ENCODE measurements at regions not wholly inside any gene's neighbourhood (a gene's known extent, or its start where the extent isn't known, plus 50 kb on each side); places are given as distances from the start of the nearest gene placed in this dataset.

DNA sequence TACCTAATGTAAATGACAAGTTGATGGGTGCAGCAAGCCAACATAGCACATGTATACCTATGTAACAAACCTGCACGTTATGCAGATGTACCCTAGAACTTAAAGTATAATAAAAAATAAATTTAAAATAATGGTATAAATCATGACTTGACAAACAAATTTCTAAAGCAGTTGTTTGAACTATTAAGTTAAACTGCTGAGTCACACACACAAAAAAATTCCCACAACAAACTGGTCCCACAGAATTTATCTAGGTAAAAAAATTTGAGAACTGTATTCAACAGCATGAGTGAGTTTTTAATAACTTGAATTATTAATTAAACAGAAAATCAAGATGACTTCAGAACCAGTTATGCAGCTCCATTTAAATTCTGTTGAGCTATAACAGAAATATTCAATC lies 186.0 kb upstream of the SOX6 start:
- BruUV-seq (replicated peaks), result no TSS peak
- H4K20me1 ChIP-seq (ENCODE audit: insufficient read depth), result no peaks in the 10 kb centered on the region
- H3K4me3 ChIP-seq, result no peak overlapping the region
- no peaks in the 10 kb centered on the region for H3K79me2 ChIP-seq (ENCODE audit: low read depth)
- no peaks in the 10 kb centered on the region for H3K4me1 ChIP-seq (replicated peaks; ENCODE audit: insufficient read depth)
- TF ChIP-seq CTCF (conservative IDR thresholded peaks at IDR 0.05) (no peak), EZH2 (IDR thresholded peaks at IDR 0.05; ENCODE audit: low read depth) (no peak)
- H3K27me3 ChIP-seq (ENCODE audit: insufficient read depth, low read depth), result no peaks in the 10 kb centered on the region
- H3K9me3 ChIP-seq (ENCODE audit: insufficient read depth, low read depth), result no peaks in the 10 kb centered on the region
- no peak overlapping the region for H3K27ac ChIP-seq
- no peak for DNase-seq
- H3K36me3 ChIP-seq (ENCODE audit: low read depth), result no peaks in the 10 kb centered on the region
- H2AFZ ChIP-seq, result no peak overlapping the region
- ChIA-PET CTCF (no interaction called here), POLR2A (ENCODE audit: unreplicated experiment) (no interaction called here)
- no peaks in the 10 kb centered on the region for H3K9me2 ChIP-seq (ENCODE audit: insufficient read depth)
- intact Hi-C loops (cut with micrococcal nuclease; ENCODE audit: unreplicated experiment), result no loop called here
- no peaks in the 10 kb centered on the region for H3F3A ChIP-seq (ENCODE audit: insufficient read depth, low read depth)
- no peak overlapping the region for H3K4me2 ChIP-seq

- Histone ChIP-seq H3K27ac (no peak overlapping the region), H3K4me3 (no peak overlapping the region), H3K9me3 (ENCODE audit: insufficient read depth, low read depth) (no peaks in the 10 kb centered on the region), H3K79me2 (ENCODE audit: low read depth) (no peaks in the 10 kb centered on the region), H3K36me3 (ENCODE audit: low read depth) (no peaks in the 10 kb centered on the region), H2AFZ (no peak overlapping the region), H3K9me2 (ENCODE audit: insufficient read depth) (no peaks in the 10 kb centered on the region), H3K4me1 (replicated peaks; ENCODE audit: insufficient read depth) (no peaks in the 10 kb centered on the region), H3K4me2 (no peak overlapping the region), H3F3A (ENCODE audit: insufficient read depth, low read depth) (no peaks in the 10 kb centered on the region), H4K20me1 (ENCODE audit: insufficient read depth) (no peaks in the 10 kb centered on the region), H3K27me3 (ENCODE audit: insufficient read depth, low read depth) (no peaks in the 10 kb centered on the region)
- no peak for TF ChIP-seq EZH2 (IDR thresholded peaks at IDR 0.05; ENCODE audit: low read depth)
- TF ChIP-seq CTCF (conservative IDR thresholded peaks at IDR 0.05), result no peak
- intact Hi-C loops (cut with micrococcal nuclease; ENCODE audit: unreplicated experiment), result no loop called here
- DNase-seq, result no peak
- POLR2A ChIA-PET (ENCODE audit: unreplicated experiment), result no interaction called here
- CTCF ChIA-PET, result no interaction called here
- BruUV-seq (replicated peaks), result no TSS peak
Observed at GRCh38 chr11:16536513-16536912, 180.2 kb upstream of the SOX6 start.

DNA sequence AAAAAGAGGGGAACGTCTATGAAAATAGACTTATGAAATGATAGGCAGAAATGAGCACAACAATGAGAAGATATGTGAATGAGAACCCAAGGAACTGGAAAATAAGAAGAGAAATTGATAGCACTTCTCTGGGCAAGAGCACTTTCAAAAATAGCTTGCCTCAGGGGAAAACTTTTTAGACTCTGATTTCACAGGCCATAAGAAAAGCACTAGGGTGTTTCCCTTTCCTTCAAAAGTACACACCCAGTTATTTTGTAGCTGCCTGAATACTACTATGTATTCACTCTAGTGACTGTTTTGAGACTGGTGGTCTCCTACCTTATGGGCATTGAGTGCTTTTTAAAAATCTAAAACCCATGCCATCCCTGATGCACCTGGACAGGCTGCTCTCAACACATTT lies 172.3 kb upstream of the SOX6 start:
- Histone ChIP-seq H3K4me2 (no peak overlapping the region), H4K20me1 (ENCODE audit: insufficient read depth) (no peaks in the 10 kb centered on the region), H3F3A (ENCODE audit: insufficient read depth, low read depth) (no peaks in the 10 kb centered on the region), H3K4me1 (replicated peaks; ENCODE audit: insufficient read depth) (no peaks in the 10 kb centered on the region), H3K27ac (no peak overlapping the region), H3K9me2 (ENCODE audit: insufficient read depth) (no peaks in the 10 kb centered on the region), H3K27me3 (ENCODE audit: insufficient read depth, low read depth) (no peaks in the 10 kb centered on the region), H3K36me3 (ENCODE audit: low read depth) (no peaks in the 10 kb centered on the region), H2AFZ (no peak overlapping the region), H3K79me2 (ENCODE audit: low read depth) (no peaks in the 10 kb centered on the region), H3K9me3 (ENCODE audit: insufficient read depth, low read depth) (no peaks in the 10 kb centered on the region), H3K4me3 (no peak overlapping the region)
- intact Hi-C loops (cut with micrococcal nuclease; ENCODE audit: unreplicated experiment), result no loop called here
- BruUV-seq (replicated peaks), result no TSS peak
- POLR2A ChIA-PET (ENCODE audit: unreplicated experiment), result no interaction called here
- CTCF ChIA-PET, result no interaction called here
- no peak for DNase-seq
- TF ChIP-seq CTCF (conservative IDR thresholded peaks at IDR 0.05) (no peak), EZH2 (IDR thresholded peaks at IDR 0.05; ENCODE audit: low read depth) (no peak)
